ENCODE measurements at regions not wholly inside any gene's neighbourhood (a gene's known extent, or its start where the extent isn't known, plus 50 kb on each side); places are given as distances from the start of the nearest gene placed in this dataset.

DNA sequence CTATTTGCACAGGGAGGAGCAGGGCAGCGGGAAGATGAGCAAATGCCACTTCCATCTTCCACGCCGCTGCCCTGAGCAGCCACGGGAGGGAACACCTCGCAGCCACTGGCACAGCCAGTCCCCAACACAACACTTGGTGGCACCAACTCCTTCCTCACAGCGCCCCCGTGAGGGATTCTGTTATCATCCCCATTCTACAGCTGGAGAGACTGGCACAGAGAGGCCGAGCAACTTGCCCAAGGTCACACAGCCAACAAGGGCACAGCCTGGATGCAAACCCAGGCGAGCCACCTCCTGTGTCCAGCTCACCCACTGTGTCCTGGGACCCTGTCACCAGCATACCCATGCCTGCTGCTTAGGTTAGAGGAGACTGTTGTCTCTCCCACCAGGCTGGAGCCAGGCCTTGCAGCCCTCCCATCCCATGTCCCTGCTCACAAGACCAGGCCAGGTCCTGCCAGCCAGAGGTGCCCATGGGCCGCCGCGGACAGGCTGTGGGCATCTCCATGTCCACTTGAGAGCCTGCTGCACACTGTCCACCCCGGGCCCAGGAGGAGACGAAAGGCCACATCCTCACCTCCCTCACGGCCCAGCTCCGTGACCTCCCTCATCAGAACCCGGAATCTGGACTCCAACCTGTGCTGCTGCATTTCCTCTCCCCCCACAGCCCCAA, 57.0 kb downstream of the NCOR2 start:
- peak in 1 of 2 experiments; percentile 66 for DNase-seq (ENCODE audit: low read depth in 1 of 2, low spot score in 1 of 2)
- no peak overlapping the region for H3K4me3 ChIP-seq (replicated peaks; ENCODE audit: insufficient read depth, low read length)
- TF ChIP-seq POLR2AphosphoS5 (IDR thresholded peaks at IDR 0.05; ENCODE audit: low read depth) (no peak), SPI1 (IDR thresholded peaks at IDR 0.05; ENCODE audit: borderline replicate concordance, low read depth) (no peak), GABPA (IDR thresholded peaks at IDR 0.05; ENCODE audit: low read depth) (no peak)
- TF ChIP-seq, protein P1, sequence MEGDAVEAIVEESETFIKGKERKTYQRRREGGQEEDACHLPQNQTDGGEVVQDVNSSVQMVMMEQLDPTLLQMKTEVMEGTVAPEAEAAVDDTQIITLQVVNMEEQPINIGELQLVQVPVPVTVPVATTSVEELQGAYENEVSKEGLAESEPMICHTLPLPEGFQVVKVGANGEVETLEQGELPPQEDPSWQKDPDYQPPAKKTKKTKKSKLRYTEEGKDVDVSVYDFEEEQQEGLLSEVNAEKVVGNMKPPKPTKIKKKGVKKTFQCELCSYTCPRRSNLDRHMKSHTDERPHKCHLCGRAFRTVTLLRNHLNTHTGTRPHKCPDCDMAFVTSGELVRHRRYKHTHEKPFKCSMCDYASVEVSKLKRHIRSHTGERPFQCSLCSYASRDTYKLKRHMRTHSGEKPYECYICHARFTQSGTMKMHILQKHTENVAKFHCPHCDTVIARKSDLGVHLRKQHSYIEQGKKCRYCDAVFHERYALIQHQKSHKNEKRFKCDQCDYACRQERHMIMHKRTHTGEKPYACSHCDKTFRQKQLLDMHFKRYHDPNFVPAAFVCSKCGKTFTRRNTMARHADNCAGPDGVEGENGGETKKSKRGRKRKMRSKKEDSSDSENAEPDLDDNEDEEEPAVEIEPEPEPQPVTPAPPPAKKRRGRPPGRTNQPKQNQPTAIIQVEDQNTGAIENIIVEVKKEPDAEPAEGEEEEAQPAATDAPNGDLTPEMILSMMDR (IDR thresholded peaks at IDR 0.05; ENCODE audit: insufficient read depth, low read length): no peak
- TF ChIP-seq, protein P2, sequence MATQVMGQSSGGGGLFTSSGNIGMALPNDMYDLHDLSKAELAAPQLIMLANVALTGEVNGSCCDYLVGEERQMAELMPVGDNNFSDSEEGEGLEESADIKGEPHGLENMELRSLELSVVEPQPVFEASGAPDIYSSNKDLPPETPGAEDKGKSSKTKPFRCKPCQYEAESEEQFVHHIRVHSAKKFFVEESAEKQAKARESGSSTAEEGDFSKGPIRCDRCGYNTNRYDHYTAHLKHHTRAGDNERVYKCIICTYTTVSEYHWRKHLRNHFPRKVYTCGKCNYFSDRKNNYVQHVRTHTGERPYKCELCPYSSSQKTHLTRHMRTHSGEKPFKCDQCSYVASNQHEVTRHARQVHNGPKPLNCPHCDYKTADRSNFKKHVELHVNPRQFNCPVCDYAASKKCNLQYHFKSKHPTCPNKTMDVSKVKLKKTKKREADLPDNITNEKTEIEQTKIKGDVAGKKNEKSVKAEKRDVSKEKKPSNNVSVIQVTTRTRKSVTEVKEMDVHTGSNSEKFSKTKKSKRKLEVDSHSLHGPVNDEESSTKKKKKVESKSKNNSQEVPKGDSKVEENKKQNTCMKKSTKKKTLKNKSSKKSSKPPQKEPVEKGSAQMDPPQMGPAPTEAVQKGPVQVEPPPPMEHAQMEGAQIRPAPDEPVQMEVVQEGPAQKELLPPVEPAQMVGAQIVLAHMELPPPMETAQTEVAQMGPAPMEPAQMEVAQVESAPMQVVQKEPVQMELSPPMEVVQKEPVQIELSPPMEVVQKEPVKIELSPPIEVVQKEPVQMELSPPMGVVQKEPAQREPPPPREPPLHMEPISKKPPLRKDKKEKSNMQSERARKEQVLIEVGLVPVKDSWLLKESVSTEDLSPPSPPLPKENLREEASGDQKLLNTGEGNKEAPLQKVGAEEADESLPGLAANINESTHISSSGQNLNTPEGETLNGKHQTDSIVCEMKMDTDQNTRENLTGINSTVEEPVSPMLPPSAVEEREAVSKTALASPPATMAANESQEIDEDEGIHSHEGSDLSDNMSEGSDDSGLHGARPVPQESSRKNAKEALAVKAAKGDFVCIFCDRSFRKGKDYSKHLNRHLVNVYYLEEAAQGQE (IDR thresholded peaks at IDR 0.05; ENCODE audit: insufficient replicate concordance, low read depth): no peak
- H3K27me3 ChIP-seq (ENCODE audit: insufficient read depth, poor library complexity, severe bottlenecking): no peaks in the 10 kb centered on the region
- H3K27ac ChIP-seq (replicated peaks): no peak overlapping the region

DNA sequence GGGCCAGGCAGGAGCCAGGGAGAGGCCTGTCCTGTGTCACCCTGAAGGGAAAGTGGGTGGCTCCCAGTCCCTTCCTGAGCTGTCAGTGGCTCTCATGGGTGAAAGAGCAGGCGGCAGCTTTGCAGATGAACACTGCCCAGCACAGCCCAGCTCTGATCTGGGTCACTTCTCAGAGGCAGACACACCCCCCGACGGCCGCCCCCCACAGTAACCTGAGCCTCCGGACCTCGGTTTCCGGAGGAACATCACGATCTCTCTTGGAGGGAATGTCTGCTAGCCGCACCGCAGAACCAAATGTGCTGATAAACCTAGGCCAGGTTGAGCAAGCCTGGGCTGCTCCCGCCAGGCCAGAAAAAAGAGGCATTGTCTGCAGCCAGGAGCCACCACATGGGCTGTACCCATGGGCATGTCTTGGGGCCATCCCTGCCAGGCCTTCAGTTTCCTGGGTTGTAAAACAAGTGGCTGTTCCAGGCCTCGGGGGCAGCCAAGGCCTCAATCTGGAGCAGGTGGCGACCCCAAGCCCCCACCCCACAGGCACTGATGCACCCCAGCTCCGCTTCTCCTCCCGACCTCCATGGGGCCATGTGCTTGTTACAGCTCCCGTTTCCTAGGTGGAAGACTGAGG, 57.6 kb downstream of the NCOR2 start:
- H3K4me3 ChIP-seq (replicated peaks; ENCODE audit: insufficient read depth, low read length): no peak overlapping the region
- DNase-seq (ENCODE audit: low read depth in 1 of 2, low spot score in 1 of 2): peak in 1 of 2 experiments; percentile 56
- no peak overlapping the region for H3K27ac ChIP-seq (replicated peaks)
- H3K27me3 ChIP-seq (ENCODE audit: insufficient read depth, poor library complexity, severe bottlenecking): no peaks in the 10 kb centered on the region
- TF ChIP-seq GABPA (IDR thresholded peaks at IDR 0.05; ENCODE audit: low read depth) (no peak), POLR2AphosphoS5 (IDR thresholded peaks at IDR 0.05; ENCODE audit: low read depth) (no peak), SPI1 (IDR thresholded peaks at IDR 0.05; ENCODE audit: borderline replicate concordance, low read depth) (no peak)
- TF ChIP-seq, protein P1 (IDR thresholded peaks at IDR 0.05; ENCODE audit: insufficient read depth, low read length): no peak
- TF ChIP-seq, protein P2 (IDR thresholded peaks at IDR 0.05; ENCODE audit: insufficient replicate concordance, low read depth): no peak

DNA sequence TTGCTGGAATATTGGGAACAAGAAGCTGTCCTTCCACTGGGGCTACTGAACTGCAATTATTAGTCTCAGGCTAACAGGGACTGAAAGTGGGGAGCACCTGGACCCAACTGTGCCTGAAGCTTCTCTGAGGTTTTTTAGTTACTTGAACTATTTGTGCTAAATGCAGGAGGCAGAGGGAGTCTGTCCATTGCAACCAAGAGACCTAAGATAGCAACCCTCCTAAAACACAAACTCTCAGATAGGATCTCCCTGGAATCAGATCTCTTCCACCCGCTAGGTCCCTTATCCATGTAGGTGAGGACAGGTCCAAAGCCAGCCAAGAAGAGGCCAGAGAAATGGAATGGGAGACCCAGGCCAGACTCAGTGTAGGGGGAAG, 58.1 kb downstream of the NCOR2 start:
- DNase-seq (ENCODE audit: low read depth in 1 of 2, low spot score in 1 of 2): no peak
- Histone ChIP-seq H3K4me3 (replicated peaks; ENCODE audit: insufficient read depth, low read length) (no peak overlapping the region), H3K27ac (replicated peaks) (no peak overlapping the region), H3K27me3 (ENCODE audit: insufficient read depth, poor library complexity, severe bottlenecking) (no peaks in the 10 kb centered on the region)
- TF ChIP-seq POLR2AphosphoS5 (IDR thresholded peaks at IDR 0.05; ENCODE audit: low read depth) (no peak), GABPA (IDR thresholded peaks at IDR 0.05; ENCODE audit: low read depth) (no peak), SPI1 (IDR thresholded peaks at IDR 0.05; ENCODE audit: borderline replicate concordance, low read depth) (no peak)
- TF ChIP-seq, protein P2 (IDR thresholded peaks at IDR 0.05; ENCODE audit: insufficient replicate concordance, low read depth): no peak
- TF ChIP-seq, protein P1 (IDR thresholded peaks at IDR 0.05; ENCODE audit: insufficient read depth, low read length): no peak

Data from HL-60 (cell line).